GM21360 (cell line): ENCODE measurements at regions not wholly inside any gene's neighbourhood (a gene's known extent, or its start where the extent isn't known, plus 50 kb on each side); places are given as distances from the start of the nearest gene placed in this dataset.

Experiments used
- ATAC-seq: cut with Tn5 transposase; IDR thresholded peaks from one replicate; pipeline ENCODE4 v1.9.1; 2021; ENCODE audit warnings: mild to moderate bottlenecking, moderate library complexity; ENCODE audit not compliant: unreplicated experiment

DNA sequence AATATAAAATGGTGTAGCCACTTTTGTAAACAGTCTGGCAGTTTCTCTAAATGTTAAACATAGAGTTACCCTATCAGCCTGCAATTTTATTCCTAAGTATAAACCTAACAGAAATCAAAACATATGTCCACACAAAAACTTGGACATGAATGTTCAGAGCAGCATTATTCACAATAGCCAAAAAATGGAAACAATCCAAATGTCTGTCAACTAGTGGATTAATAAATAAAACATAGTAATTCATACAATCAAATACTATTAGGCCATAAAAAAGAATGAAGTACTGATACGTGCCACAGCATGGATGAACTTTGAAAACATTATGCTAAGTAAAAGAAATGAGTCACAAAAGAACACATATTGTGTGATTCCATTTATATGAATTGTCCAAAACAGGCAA, 196.5 kb downstream of the NUAK1 start:
- no peak for ATAC-seq

DNA sequence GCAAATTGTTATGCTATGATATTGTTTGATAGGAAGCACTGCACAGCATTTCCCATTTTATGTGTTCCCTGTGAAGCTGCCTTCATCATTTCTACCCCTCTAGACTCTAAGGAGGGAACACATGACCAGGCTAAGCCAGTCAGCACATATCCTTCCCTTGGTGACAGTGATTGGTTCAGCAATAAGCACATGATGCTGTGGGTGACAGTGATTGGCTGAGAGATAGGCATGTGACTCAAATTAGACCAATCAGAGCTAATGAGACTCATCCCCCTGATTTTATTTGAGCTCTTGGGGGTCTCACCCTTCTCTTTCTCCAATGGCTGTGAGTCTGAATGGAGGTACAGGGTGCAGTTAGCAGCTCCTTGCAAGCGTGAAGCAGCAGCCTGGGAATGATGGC, 195.2 kb downstream of the NUAK1 start:
- ATAC-seq, result no peak

DNA sequence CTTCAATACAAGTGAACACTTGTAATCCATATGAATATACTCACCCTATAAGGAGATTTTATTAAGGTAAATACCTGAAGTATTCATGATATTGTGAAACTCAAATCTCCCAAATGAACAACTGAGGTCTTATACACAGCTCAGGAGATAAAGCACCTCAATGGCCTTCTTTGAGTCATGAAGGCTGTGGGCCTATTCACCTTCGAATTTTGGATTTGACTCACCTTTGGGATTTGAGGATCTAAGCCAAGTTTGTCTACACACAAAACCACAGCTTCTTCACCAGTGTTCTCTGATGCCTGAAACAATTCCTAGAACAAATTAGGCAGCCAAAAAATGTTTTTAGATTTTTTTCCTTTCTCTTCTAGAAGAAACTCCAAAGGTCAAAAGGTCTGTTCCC, 194.1 kb downstream of the NUAK1 start:
- ATAC-seq, result no peak

DNA sequence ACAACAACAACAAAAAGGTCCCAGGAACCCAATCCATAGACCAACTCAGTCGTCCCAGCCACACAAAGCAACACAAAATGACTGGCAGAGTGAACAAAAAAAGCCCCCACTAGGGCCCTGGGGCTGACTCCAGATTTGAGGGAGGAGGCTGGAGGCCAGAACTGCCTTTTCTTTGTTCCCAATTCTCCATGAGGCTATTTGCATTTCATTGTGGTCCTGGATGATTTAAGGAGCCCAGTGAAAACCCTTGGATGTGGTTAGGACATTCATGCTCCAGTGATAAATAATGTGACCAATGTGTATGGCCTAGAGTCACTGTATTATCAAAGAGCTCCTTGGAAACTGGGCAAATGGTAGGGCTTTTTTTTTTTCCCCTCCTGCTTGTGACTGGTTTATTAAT, 192.9 kb downstream of the NUAK1 start:
- no peak for ATAC-seq

DNA sequence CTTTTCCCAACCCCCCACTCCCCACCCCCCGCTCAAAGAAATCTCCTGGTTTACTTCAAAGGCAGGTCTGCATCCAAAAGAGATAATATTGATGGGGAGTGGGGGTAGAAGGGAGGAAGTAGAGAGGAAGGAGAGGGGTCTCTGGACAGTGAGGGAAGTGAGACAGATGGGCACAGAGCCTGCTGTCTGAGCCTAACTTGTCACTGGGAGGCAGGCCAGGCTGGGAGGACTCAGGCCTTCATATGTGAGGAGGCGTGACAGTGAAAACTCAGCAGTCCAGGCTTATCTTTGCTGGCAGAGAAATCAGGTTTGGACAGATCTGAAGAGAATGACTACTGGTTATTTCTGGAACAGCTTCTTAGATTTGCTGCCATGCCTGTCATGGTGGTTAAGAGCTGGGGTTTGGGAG, 192.3 kb downstream of the NUAK1 start:
- ATAC-seq, result no peak

DNA sequence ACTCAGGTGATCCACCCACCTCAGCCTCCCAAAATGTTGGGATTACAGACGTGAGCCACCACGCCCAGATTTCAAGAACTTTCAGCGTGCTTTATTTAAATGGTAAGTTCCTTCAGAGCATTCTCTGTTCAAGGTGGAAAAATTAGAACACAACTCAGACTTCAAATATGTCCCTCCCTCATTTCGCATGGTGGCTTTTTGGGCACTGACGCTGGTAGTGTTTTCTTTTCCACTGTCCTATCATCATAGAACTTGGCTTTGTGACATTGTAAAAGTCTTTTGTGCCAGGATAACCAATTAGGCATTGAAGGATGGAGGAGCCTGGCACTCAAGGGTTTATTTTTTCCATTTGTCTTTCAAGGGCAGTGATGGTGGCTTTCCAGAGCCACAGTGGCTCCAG, 190.8 kb downstream of the NUAK1 start:
- no peak for ATAC-seq

DNA sequence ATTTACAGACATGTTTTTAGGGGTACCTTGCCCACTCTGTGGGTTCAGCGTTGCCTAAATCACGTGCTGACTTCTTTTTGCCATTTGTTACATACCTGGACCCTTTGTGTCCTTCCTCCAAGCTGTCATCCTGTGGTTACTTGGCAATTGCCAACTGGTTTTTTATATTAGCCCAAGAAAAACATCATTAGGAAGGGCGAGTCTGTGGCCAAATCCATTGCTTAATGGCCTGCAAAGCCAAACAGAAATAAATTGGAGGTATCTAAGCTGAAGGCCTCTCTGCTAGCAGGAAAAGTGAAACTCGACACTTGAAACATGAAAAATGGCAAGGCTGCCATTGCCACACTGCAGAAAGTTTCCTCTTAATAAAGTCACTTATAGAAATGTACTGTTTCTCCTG, 190.4 kb downstream of the NUAK1 start:
- no peak for ATAC-seq

DNA sequence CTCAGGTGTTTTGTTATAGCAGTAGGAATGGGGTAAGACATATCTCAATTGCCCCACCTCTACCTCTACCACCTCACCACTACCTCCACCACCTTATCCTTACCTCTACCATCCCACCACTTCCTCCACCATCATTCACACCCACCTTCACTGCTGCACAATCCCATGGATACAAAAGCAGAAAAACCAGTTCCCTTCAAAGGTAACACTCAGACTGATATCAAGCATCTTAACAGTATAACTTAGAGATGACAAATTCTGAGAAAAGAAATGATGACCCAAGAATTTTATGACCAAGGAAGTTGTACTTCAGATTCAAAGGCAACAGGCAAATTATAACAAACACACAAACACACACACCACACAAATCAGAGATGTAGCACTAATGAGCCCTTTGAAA, 189.4 kb downstream of the NUAK1 start:
- ATAC-seq, result no peak

GRCh38 chr12:105951732-105952131, 187.0 kb downstream of the NUAK1 start:
- no peak for ATAC-seq

DNA sequence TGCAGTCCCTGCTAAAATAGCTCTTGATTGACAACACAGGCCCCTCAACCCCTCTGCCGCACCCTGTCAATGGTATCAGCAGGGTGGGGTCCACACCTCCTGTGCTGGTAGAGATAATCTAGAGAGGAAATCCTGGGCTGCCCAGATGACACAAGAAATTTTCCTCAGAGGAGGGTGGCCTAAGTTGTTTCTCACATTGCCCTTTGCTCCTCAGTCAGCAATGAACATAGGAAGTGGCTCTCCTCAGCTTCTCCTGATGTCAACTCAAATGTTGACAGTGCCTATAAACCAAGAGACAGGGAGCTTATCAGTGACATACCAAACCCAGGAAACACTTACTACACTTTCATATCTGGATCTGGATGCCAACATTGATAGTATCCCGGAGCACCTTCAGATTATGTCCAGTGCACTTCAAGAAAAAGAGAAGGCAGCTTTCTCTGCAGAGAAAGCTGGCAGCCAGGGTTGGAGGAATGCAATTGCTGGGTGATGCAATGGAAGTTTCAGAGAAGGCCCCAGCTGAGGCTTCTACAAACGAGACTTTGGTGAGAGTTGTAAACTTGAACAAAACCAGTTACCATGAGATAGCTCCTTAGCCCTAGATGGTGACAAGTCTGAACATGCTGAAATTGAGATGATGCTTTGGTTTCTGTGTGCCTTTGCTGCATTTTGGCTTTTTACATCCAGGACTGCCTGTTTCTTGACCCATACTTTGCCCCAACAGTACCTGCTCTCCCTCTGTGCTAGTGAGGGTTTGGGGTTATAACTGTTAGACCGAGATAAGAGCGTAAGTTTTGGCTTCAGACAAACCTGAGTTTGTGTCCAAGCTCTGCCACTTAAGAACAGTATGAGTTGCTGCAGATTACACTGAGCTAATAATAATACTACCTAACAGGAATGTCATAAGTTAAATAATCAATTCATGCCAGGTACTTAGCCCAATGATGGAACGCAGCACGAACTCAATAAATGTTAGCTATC, 183.5 kb downstream of the NUAK1 start:
- no peak for ATAC-seq

GRCh38 chr12:105955976-105956375, 182.8 kb downstream of the NUAK1 start:
- ATAC-seq, result no peak

DNA sequence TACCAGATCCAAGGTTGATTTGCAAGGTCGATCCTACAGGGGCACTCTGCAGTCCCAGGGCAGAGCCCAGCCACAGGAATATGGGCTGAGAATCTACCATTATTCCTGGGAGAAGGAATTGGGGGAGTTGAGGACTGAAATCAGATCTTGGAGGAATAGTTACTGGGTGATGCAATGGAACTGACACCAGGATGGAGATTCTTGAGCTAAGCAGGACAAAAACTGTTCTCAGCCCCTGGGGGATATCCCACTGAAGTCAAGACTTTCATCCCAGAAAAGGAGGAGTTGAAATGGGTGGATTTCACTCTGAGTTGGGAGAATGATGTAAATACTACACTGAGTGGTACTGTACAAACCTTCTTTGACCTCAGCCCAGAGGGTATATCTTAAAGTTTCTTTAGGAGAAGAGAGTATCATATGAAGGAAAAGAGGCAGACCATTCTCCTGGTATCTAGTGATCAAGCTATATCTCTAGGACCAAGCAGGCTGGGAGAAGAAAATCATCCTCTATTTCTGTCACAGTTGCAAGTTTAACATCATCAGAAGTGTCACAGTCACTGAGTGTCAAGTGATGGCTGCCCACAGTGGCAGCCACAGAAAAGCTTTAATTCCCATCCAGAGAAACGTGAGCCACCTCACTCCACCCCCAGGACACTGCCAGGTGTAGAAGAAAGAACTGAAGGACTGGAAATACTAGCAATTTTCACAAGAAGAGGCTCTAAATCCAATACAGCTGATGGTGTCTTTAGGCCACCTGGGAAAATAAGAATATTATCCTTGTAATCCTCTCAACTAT, 181.9 kb downstream of the NUAK1 start:
- ATAC-seq, result no peak

GRCh38 chr12:105960319-105961083, 178.3 kb downstream of the NUAK1 start:
- ATAC-seq, result no peak

DNA sequence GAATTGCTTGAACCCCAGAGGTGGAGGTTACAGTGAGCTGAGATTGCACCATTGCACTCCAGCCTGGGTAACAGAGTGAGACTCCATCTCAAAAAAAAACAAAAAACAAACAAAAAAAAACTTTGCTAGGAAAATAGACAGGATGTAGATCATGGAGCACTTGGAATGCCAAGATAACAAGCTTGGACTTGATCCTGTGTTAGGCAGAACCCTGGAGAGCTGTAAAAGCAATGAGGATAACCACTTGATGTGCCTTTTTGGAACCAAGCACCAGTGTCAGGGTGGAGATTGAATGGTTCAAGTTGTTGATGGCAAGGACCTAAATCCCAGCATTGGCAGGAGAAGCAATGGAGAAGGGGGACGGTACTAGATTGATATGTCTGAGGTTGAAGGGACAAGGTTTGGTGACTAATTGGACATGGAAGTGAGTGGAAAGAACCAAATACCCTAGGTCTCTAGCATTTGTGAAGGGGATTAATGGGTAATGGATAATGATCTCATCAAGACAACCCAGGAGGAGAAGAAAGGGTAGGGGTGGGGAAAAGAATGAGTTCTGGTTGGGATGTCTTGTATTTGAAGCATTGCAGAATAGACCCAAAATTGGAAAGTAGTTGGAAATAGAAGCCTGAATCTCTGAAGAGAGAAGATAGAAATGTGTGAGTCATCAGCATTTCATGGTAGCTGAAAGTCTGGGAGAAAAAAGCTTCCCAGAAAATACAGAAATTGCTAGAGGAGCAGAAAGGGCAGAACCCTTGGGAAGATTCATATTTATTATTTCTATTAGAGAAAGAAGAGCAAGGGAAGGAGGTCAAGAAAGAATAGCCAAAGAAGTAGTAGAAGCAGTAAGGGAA, 176.7 kb downstream of the NUAK1 start:
- no peak for ATAC-seq

GRCh38 chr12:105967038-105967776, 171.5 kb downstream of the NUAK1 start:
- ATAC-seq, result no peak

DNA sequence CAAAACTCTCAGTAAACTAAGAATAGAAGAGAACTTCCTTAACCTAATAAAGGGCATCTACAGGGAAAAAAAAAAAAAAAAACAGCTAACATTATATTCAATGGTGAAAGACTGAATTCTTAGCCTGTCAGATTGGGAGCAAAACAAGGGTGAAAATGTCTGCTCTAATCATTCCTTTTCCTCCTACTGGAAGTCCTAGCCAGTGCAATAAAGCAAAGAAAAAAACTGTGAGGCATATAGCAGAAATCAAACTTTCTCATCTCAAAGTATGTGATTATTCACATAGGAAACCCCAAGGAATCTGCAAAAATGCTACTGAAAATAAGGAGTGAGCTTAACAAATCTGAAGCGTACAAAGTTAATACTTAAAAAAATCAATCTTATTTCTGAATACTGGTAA, 170.7 kb downstream of the NUAK1 start:
- no peak for ATAC-seq

DNA sequence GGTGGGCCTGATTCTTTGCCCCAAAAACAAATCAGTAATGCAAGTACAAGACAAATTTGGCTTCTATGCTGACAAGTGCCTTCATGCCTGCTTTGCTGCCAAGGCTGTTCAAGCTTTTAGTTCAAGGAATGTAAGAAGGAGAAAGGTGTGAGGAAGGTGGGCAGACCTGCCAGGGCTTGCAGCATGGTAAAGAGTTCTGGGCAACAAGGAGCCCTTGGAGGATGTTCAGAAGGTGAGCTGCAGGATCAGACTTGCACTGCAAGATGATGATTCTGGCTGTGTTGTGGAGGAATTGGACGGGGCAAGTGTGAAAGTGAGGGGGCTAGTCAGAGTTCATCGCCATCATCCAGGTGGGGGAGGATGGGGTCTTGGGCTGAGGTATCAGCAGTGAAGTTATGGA, 167.9 kb downstream of the NUAK1 start:
- ATAC-seq, result no peak

DNA sequence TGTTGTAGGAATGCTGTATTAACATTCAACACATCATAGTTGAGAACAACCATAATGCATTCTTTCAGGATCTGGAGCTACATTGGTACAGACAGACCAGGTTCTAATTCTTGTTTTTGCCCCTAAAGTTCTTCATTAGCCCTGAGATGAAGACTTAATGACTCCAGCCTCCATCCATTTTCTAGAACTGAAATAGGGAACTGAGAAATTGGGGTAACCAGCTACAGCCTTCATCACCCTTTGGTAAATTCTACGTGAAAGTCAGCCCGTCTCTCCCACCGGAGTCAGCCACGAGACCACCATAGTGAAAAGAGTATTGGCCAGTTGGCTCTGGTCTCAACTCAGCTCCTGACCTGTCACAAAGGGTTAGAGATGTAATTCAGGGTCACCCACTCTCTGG, 164.0 kb downstream of the NUAK1 start:
- no peak for ATAC-seq

DNA sequence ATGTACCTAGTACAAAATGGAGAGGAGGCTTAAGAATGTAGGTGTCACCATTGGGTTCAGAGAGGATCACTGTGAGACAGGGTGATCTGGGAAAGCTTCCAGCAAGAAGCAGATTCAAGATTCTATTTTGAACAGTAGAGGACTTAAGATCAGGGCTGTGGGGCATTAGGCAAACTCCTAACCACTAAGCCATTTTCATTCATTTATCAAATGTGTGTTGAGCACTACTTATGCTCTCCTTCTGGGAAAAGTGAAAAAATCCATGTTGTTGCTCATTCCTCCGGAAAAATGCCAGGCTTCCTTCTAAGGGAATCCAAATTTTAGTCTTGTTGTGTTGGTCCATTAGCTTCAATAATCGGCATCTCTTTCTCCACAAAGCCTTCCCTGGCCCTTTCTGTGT, 163.4 kb downstream of the NUAK1 start:
- ATAC-seq, result no peak

GRCh38 chr12:105977236-105977635, 161.5 kb downstream of the NUAK1 start:
- ATAC-seq, result no peak
